Loucy (cell line): ENCODE measurements at regions not wholly inside any gene's neighbourhood (a gene's known extent, or its start where the extent isn't known, plus 50 kb on each side); places are given as distances from the start of the nearest gene placed in this dataset.

ENCODE experiments used
- EZH2phosphoT487 ChIP-seq: fragments of 200-600 bp; IDR thresholded peaks from 2 replicates; pipeline ENCODE4 v1.6.1; 2018; ENCODE audit warnings: antibody characterized with exemption, mild to moderate bottlenecking, moderate library complexity, borderline replicate concordance
- TF ChIP-seq, protein P1 (sequence below): fragments of 200-600 bp; sonication (generic); conservative IDR thresholded peaks from 2 replicates; pipeline ENCODE4 v1.5.1; 2014; ENCODE audit warnings: mild to moderate bottlenecking, antibody characterized with exemption, low read length

DNA sequence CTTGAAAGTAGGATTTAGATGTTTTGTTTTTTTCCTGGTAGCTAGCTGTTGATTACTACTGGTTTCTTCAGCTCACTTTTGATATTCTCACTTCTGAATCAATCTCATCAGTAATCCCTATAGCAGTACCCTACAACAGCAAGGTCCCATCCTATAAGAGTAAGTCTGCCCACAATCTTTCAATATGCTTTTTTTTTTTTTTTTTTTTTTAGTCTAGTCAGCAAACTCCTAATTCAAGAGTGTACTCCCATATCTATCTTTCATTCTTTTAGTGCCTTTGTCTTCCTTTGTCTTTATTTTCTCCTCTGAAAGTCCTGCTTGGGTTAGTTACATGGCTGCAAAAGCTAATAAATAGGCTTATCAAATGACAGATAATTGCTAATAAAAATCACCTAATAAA, 362.4 kb upstream of the RIOK2 start:
- TF ChIP-seq, protein P1, sequence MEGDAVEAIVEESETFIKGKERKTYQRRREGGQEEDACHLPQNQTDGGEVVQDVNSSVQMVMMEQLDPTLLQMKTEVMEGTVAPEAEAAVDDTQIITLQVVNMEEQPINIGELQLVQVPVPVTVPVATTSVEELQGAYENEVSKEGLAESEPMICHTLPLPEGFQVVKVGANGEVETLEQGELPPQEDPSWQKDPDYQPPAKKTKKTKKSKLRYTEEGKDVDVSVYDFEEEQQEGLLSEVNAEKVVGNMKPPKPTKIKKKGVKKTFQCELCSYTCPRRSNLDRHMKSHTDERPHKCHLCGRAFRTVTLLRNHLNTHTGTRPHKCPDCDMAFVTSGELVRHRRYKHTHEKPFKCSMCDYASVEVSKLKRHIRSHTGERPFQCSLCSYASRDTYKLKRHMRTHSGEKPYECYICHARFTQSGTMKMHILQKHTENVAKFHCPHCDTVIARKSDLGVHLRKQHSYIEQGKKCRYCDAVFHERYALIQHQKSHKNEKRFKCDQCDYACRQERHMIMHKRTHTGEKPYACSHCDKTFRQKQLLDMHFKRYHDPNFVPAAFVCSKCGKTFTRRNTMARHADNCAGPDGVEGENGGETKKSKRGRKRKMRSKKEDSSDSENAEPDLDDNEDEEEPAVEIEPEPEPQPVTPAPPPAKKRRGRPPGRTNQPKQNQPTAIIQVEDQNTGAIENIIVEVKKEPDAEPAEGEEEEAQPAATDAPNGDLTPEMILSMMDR, result no peak
- no peak for TF ChIP-seq EZH2phosphoT487
